ENCODE measurements at regions not wholly inside any gene's neighbourhood (a gene's known extent, or its start where the extent isn't known, plus 50 kb on each side); places are given as distances from the start of the nearest gene placed in this dataset.
A peak's percentile ranks its signal among the peaks of the same experiment; 100 is the strongest.

- DNase-seq = no peak
Observed at GRCh38 chr11:134716582-134716981, 304.5 kb upstream of the B3GAT1 start.

GRCh38 chr11:134714021-134714656, 302.1 kb upstream of the B3GAT1 start:
- no peak for DNase-seq

GRCh38 chr11:134712228-134713145, 300.4 kb upstream of the B3GAT1 start:
- peak; percentile 42 for DNase-seq

GRCh38 chr11:134711588-134711987, 299.5 kb upstream of the B3GAT1 start:
- no peak for DNase-seq

- no peak for DNase-seq
Observed at GRCh38 chr11:134710861-134711407, 298.9 kb upstream of the B3GAT1 start.

- no peak for DNase-seq
Observed at GRCh38 chr11:134705858-134706257, 293.8 kb upstream of the B3GAT1 start.

- DNase-seq = no peak
Observed at GRCh38 chr11:134702827-134703226, 290.8 kb upstream of the B3GAT1 start.

- no peak for DNase-seq
Observed at GRCh38 chr11:134701564-134702165, 289.6 kb upstream of the B3GAT1 start.

GRCh38 chr11:134700101-134700640, 288.1 kb upstream of the B3GAT1 start:
- DNase-seq = peak; percentile 6

GRCh38 chr11:134696455-134696854, 284.4 kb upstream of the B3GAT1 start:
- DNase-seq = no peak

- no peak for DNase-seq
Observed at GRCh38 chr11:134691985-134692384, 279.9 kb upstream of the B3GAT1 start.

GRCh38 chr11:134691295-134691873, 279.3 kb upstream of the B3GAT1 start:
- no peak for DNase-seq

GRCh38 chr11:134689886-134690285, 277.8 kb upstream of the B3GAT1 start:
- no peak for DNase-seq

GRCh38 chr11:134687548-134687947, 275.5 kb upstream of the B3GAT1 start:
- DNase-seq = no peak

- no peak for DNase-seq
Observed at GRCh38 chr11:134686460-134687061, 274.5 kb upstream of the B3GAT1 start.

GRCh38 chr11:134685793-134686380, 273.8 kb upstream of the B3GAT1 start:
- DNase-seq = no peak

GRCh38 chr11:134684576-134684975, 272.5 kb upstream of the B3GAT1 start:
- no peak for DNase-seq

- no peak for DNase-seq
Observed at GRCh38 chr11:134683860-134684259, 271.8 kb upstream of the B3GAT1 start.

GRCh38 chr11:134682577-134682976, 270.5 kb upstream of the B3GAT1 start:
- no peak for DNase-seq

- no peak for DNase-seq
Observed at GRCh38 chr11:134679592-134679991, 267.6 kb upstream of the B3GAT1 start.

- DNase-seq = no peak
Observed at GRCh38 chr11:134678744-134679143, 266.7 kb upstream of the B3GAT1 start.
